HFF-Myc (cell line): ENCODE measurements at regions not wholly inside any gene's neighbourhood (a gene's known extent, or its start where the extent isn't known, plus 50 kb on each side); places are given as distances from the start of the nearest gene placed in this dataset.
A peak's percentile ranks its signal among the peaks of the same experiment; 100 is the strongest.

Source experiments
- DNase-seq: peaks from one replicate; pipeline ENCODE4 v3.0.0-alpha.2; 2011; ENCODE audit warnings: low read depth; ENCODE audit errors: extremely low read depth
- H3K4me3 ChIP-seq: replicated peaks from 2 replicates; pipeline ENCODE4 v1.5.1; 2011; ENCODE audit warnings: low read depth, mild to moderate bottlenecking, control low read depth, low read length
- TF ChIP-seq, protein P1 (sequence below): IDR thresholded peaks from 2 replicates; pipeline ENCODE4 v1.5.1; 2012; ENCODE audit warnings: mild to moderate bottlenecking, low read depth, low read length, control low read depth; ENCODE audit errors: missing control alignments

DNA sequence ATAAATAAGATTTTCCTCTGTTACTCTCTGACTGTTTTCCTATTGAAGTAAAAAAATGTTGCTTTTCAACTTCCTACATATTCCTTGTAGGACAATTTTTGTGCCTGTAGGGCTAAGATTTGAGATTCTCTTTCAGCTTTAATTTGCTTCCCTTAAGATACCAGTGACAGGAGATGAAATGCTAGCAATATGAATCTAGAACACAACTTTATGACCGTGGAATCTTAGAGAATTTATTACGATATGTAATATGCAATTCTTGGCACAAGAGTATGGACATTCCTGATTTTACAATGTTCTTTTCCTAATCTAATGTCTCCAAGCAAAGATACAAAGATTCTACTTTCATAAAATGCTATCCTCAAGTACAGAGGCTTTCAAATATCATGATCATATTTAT, 180.9 kb downstream of the KCNE4 start:
- DNase-seq: no peak
- TF ChIP-seq, protein P1, sequence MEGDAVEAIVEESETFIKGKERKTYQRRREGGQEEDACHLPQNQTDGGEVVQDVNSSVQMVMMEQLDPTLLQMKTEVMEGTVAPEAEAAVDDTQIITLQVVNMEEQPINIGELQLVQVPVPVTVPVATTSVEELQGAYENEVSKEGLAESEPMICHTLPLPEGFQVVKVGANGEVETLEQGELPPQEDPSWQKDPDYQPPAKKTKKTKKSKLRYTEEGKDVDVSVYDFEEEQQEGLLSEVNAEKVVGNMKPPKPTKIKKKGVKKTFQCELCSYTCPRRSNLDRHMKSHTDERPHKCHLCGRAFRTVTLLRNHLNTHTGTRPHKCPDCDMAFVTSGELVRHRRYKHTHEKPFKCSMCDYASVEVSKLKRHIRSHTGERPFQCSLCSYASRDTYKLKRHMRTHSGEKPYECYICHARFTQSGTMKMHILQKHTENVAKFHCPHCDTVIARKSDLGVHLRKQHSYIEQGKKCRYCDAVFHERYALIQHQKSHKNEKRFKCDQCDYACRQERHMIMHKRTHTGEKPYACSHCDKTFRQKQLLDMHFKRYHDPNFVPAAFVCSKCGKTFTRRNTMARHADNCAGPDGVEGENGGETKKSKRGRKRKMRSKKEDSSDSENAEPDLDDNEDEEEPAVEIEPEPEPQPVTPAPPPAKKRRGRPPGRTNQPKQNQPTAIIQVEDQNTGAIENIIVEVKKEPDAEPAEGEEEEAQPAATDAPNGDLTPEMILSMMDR: no peak
- no peak overlapping the region for H3K4me3 ChIP-seq

DNA sequence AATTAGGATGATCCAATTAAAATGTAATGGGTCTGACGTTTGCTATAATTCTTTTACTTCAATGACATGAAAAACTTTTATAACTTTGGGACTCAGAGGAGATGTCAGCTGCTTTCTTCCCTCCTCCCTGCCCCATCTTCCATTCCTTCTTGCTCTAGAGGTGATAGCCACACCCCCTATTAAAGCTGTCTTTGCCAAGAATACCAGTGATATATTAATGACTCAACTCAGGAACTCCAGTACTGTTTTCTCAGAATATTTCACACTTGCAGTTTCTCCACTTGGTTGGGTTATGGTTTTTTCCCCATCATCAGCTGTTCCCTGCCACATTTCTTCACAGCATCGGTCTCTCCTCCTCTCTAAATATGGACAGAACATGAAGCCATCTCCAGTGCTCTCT, 184.0 kb downstream of the KCNE4 start:
- H3K4me3 ChIP-seq: no peak overlapping the region
- DNase-seq: no peak
- TF ChIP-seq, protein P1: no peak

DNA sequence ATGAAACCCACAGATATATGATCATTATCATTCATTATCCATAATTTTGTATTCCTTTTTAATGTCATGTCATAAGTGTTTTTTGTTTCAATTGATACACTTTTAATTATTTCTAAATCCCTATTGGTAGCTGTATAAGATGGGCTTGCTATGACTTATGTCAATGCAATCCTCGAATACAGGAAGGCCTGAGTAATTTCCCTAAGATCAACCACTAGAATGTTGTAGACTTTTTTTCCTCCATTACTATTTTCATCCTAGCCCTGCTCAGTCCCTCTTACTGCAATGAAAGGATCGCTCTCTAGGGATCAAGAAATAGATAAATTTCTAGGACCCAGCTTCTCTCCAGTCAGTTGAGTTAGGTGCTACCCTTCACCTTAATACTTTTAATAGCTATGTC, 186.3 kb downstream of the KCNE4 start:
- TF ChIP-seq, protein P1: no peak
- DNase-seq: no peak
- H3K4me3 ChIP-seq: no peak overlapping the region

DNA sequence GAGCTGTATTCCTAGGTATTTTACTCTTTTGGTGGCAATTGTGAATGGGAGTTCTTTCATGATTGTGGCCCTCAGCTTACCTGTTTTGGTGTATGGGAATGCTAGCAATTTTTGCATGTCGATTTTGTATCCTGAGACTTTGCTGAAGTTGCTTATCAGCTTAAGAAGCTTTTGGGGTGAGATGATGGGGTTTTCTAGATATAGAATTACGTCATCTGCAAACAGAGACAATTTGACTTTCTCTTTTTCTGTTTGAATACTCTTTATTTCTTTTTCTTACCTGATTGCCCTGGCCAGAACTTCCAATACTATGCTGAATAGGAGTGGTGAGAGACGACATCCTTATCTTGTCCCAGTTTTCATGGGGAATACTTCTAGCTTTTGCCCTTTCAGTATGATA, 191.2 kb downstream of the KCNE4 start:
- DNase-seq: no peak
- no peak overlapping the region for H3K4me3 ChIP-seq
- TF ChIP-seq, protein P1: no peak

DNA sequence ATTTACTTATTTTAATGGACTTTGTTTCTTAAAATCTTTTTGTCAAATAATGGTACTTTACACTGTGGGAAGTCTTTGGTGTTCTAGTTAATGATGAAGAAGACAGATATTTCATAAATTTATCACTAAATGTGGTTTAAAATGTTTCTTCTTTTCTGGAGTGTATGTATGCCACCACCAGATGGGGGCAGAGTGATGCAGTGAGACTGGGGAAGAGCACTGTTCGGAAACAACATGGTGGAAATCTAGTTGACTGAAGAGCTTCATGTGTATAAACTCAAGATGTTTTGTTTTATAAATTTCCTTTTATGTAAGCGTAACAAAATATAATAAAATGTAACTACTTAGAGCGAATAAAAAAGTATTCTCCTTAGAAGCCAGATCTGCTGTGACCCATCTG, 195.1 kb downstream of the KCNE4 start:
- no peak overlapping the region for H3K4me3 ChIP-seq
- TF ChIP-seq, protein P1: peak; percentile 53
- DNase-seq: peak; percentile 26

DNA sequence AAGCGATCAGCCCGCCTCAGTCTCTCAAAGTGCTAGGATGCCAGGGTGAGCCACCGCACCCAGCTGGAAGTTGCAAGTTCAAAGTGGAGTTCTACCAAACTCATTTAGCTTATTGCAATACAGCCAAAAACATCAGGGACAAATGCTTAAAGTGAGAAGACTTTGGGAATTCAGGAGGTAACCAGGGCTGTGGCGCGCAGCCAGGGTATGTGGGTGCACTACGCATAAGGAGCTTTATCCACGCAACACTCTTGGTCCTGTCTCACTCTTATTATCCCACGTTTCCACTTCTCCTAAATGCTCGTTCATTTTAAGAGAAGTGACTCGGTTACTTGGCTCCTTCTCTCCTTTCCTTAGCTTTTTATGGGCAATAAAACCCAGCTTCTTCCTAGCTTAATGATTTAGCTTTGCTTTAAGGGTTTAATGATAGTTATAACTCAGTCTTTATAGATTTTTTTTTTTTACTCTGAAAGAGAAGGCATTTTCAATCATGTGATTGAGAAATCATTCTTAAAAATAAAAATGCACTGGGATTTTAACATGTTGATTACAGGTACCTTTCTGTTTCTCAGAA, 199.8 kb downstream of the KCNE4 start:
- DNase-seq: no peak
- no peak overlapping the region for H3K4me3 ChIP-seq
- TF ChIP-seq, protein P1: no peak

DNA sequence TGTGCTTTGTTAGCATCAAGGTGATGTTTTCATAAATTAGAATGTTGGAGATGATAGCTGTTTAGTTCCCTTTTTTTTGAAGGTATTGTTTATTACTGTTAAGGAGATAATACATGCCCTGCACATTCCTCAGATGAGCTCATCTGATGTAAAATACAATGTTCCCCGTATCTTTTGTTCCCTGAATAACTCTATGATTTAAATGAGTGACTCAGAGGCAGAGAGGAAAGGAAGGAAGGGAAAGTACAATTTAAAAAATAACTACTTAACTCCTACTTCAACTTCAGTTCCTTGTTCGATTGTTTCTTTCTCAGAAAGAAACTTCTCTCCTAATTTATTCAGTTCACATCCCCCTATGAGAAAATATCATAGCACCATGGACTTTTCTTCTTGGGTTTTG, 208.7 kb downstream of the KCNE4 start:
- H3K4me3 ChIP-seq: no peak overlapping the region
- TF ChIP-seq, protein P1: no peak
- no peak for DNase-seq
